ENCODE measurements at regions not wholly inside any gene's neighbourhood (a gene's known extent, or its start where the extent isn't known, plus 50 kb on each side); places are given as distances from the start of the nearest gene placed in this dataset.
"Not testable (repeated sequence)": the region's sequence is repeated elsewhere in the genome, so short reads cannot be mapped to it uniquely, and the experiment has no call there.

DNA sequence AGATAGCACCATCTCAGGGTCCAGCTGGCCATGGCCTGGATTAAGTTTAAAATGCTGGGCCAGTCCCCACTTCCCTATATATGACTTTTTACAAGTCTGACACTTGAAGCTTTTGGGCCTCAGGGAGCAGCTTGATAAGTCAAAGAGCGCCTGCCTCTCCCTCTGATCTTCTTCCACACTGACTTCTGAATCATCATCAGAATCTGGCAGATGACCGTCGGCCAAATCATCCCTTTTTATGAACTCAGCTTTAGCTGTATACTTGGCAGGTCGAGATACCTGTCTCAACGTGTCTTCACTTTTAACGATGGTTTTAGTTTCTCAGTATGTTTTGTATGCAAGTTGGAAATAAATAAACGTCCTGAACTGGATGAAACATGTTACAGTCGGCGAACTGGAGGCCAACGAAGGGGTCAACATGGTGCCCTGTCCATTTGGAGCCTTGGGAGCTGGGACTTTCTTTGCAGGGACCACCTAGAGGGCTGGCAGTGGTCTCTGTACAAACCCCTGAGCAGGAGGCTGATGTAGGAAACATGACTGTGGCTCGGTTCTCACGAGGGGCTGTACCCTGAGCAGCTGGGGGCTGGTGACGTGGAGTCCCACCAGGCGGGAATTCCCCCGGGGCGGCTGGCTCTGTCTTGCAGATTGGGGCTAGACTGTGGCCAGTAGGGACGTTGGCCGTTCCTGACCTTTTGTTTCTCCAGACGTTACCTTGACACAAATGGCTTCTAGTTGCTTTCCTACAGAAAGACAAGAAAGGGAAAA lies 153.8 kb upstream of the PRKX start:
- TF ChIP-seq BRCA1 (IDR thresholded peaks at IDR 0.05); BRCA1 (CRISPR knock-in tag; IDR thresholded peaks at IDR 0.05); ZBED1 (IDR thresholded peaks at IDR 0.05); HDAC6 (IDR thresholded peaks at IDR 0.05; ENCODE audit: low read depth, low read length); CEBPB (tag; IDR thresholded peaks at IDR 0.05); TCFL5 (CRISPR knock-in tag; conservative IDR thresholded peaks at IDR 0.05); STAG1 (CRISPR knock-in tag; IDR thresholded peaks at IDR 0.05; ENCODE audit: borderline replicate concordance): not testable (repeated sequence)
